HCT116 (cell line): ENCODE measurements at regions not wholly inside any gene's neighbourhood (a gene's known extent, or its start where the extent isn't known, plus 50 kb on each side); places are given as distances from the start of the nearest gene placed in this dataset.

Experiments
- ATAC-seq: fragments of 200-7000 bp; cut with Tn5 transposase; 2 replicates; pipeline ENCODE4 v1.9.1; 2020; ENCODE audit warnings: mild to moderate bottlenecking, moderate library complexity
- BruUV-seq: library from RNA; stranded (reverse); fragments of 400-500 nt; replicated peaks from 2 replicates; lab custom pipeline; 2021; lab: Mats Ljungman, UMichigan
- CTCF ChIA-PET: fragments of 300-600 bp; sonication (Branson Sonifier 250); formaldehyde crosslinking; loops from one replicate; lab custom pipeline; 2021; ENCODE audit warnings: antibody characterized with exemption; lab: Charles Lee
- POLR2A ChIA-PET: fragments of 300-600, 350-600 bp; sonication (Branson Sonifier 250); formaldehyde crosslinking; loops from one replicate; lab custom pipeline; 2021; ENCODE audit warnings: antibody characterized with exemption; lab: Charles Lee
- RAD21 ChIA-PET, 2 experiments: fragments of 300-600 bp; sonication (Branson Sonifier 250); formaldehyde crosslinking; loops; one replicate each; lab custom pipeline; 2023; ENCODE audit warnings: low total read pairs in 2 of 2; ENCODE audit not compliant: uncharacterized antibody in 2 of 2, unreplicated experiment in 2 of 2, low non-redundant PET in 1 of 2; lab: Charles Lee
- DNase-seq: peaks from one replicate; pipeline ENCODE4 v3.0.0-alpha.2; 2010; ENCODE audit warnings: low read depth, low spot score
- H2AFZ ChIP-seq: fragments of 200-600 bp; shearing (Covaris generic), sonication (generic); 2 replicates; pipeline ENCODE4 v1.6.1; 2017; ENCODE audit warnings: low read depth, mixed run types, mixed read lengths, antibody characterized with exemption, low read length; ENCODE audit not compliant: poor library complexity, severe bottlenecking
- H3K27ac ChIP-seq: 2 replicates; pipeline ENCODE4 v1.5.1; 2012; ENCODE audit warnings: low read depth, low read length
- H3K27me3 ChIP-seq: fragments of 200-600 bp; sonication (generic); 2 replicates; pipeline ENCODE4 v1.6.1; 2016; ENCODE audit warnings: mixed run types, low read length, mixed read lengths; ENCODE audit not compliant: insufficient read depth
- H3K36me3 ChIP-seq, 2 experiments: fragments of 200-500 bp in 1 of 2; fragments of 200-600 bp in 1 of 2; sonication (Bioruptor generic) in 1 of 2; sonication (generic) in 1 of 2; 2 replicates each; pipeline versions ENCODE4 v1.5.1 to v1.6.1; 2014 to 2016; ENCODE audit warnings: low read length in 2 of 2, inconsistent platforms in 1 of 2, mixed read lengths in 1 of 2, mixed run types in 1 of 2; ENCODE audit not compliant: insufficient read depth in 2 of 2, control insufficient read depth in 1 of 2
- H3K4me1 ChIP-seq, 2 experiments: fragments of 200-600 bp in 1 of 2; sonication (generic) in 1 of 2; 2 replicates each; pipeline versions ENCODE4 v1.5.1 to v1.6.1; 2012 to 2017; ENCODE audit warnings: low read length in 2 of 2, inconsistent platforms in 1 of 2, mild to moderate bottlenecking in 1 of 2, mixed read lengths in 1 of 2, mixed run types in 1 of 2, moderate library complexity in 1 of 2; ENCODE audit not compliant: insufficient read depth in 2 of 2, control insufficient read depth in 1 of 2
- H3K4me2 ChIP-seq: fragments of 200-600 bp; sonication (generic); 2 replicates; pipeline ENCODE4 v1.6.1; 2017; ENCODE audit warnings: mixed run types, low read length, mixed read lengths
- H3K4me3 ChIP-seq, 2 experiments: fragments of 200-600 bp in 1 of 2; sonication (generic) in 1 of 2; replicated peaks in 1 of 2; 2 replicates each; pipeline ENCODE4 v1.5.1; 2011 to 2016; ENCODE audit warnings: low read length in 2 of 2, control low read depth in 1 of 2, low read depth in 1 of 2, mild to moderate bottlenecking in 1 of 2, mixed read lengths in 1 of 2, mixed run types in 1 of 2
- H3K79me2 ChIP-seq: fragments of 200-600 bp; sonication (generic); 2 replicates; pipeline ENCODE4 v1.6.1; 2017; ENCODE audit warnings: mild to moderate bottlenecking, mixed run types, low read length, moderate library complexity, mixed read lengths; ENCODE audit not compliant: insufficient read depth
- H3K9ac ChIP-seq: fragments of 200-600 bp; sonication (generic); 2 replicates; pipeline ENCODE4 v1.6.1; 2016; ENCODE audit warnings: low read length, mixed read lengths
- H3K9me2 ChIP-seq: fragments of 200-600 bp; sonication (generic), shearing (Covaris generic); 2 replicates; pipeline ENCODE4 v1.6.1; 2017; ENCODE audit warnings: mixed run types, mild to moderate bottlenecking, moderate library complexity; ENCODE audit not compliant: insufficient read depth
- H3K9me3 ChIP-seq, 2 experiments: fragments of 200-500 bp in 1 of 2; fragments of 200-600 bp in 1 of 2; sonication (Bioruptor generic) in 1 of 2; sonication (generic) in 1 of 2; 2 replicates each; pipeline ENCODE4 v1.6.1; 2014 to 2017; ENCODE audit warnings: low read length in 2 of 2, mixed read lengths in 2 of 2, inconsistent platforms in 1 of 2, low read depth in 1 of 2, mild to moderate bottlenecking in 1 of 2, mixed run types in 1 of 2, moderate library complexity in 1 of 2; ENCODE audit not compliant: control insufficient read depth in 1 of 2, insufficient read depth in 1 of 2
- H4K20me1 ChIP-seq: fragments of 200-600 bp; sonication (generic), shearing (Covaris generic); 2 replicates; pipeline ENCODE4 v1.6.1; 2017; ENCODE audit warnings: mixed run types, mild to moderate bottlenecking, moderate library complexity; ENCODE audit not compliant: insufficient read depth
- ATF3 ChIP-seq: IDR thresholded peaks from 2 replicates; pipeline ENCODE4 v1.6.1; 2012
- CEBPB ChIP-seq: IDR thresholded peaks from 2 replicates; pipeline ENCODE4 v1.6.1; 2012; ENCODE audit warnings: low read depth
- ELF1 ChIP-seq: IDR thresholded peaks from 2 replicates; pipeline ENCODE4 v1.6.1; 2012; ENCODE audit warnings: low read depth, borderline replicate concordance
- EZH2phosphoT487 ChIP-seq: fragments of 200-600 bp; IDR thresholded peaks from 2 replicates; pipeline ENCODE4 v1.6.1; 2018; ENCODE audit warnings: antibody characterized with exemption, borderline replicate concordance
- FOSL1 ChIP-seq: IDR thresholded peaks from 2 replicates; pipeline ENCODE4 v1.6.1; 2012; ENCODE audit warnings: low read depth
- MAX ChIP-seq: IDR thresholded peaks from 2 replicates; pipeline ENCODE4 v1.6.1; 2012
- SP1 ChIP-seq: IDR thresholded peaks from 2 replicates; pipeline ENCODE4 v1.6.1; 2012; ENCODE audit warnings: low read depth
- TCF7L2 ChIP-seq: IDR thresholded peaks from 2 replicates; pipeline ENCODE4 v1.7.0; 2011; ENCODE audit warnings: borderline replicate concordance, inconsistent platforms; ENCODE audit not compliant: insufficient read depth, insufficient read length; ENCODE audit errors: extremely low read depth
- YY1 ChIP-seq: IDR thresholded peaks from 2 replicates; pipeline ENCODE4 v1.6.1; 2011; ENCODE audit warnings: low read length, low read depth, moderate library complexity, mild to moderate bottlenecking; ENCODE audit not compliant: insufficient replicate concordance; ENCODE audit errors: extremely low read depth
- ZFX ChIP-seq: fragments of 450-650 bp; IDR thresholded peaks from 2 replicates; pipeline ENCODE4 v1.6.1; 2017
- ZNF274 ChIP-seq: fragments of 200-500 bp; sonication (Bioruptor generic); IDR thresholded peaks from 2 replicates; pipeline ENCODE4 v1.6.1; 2014; ENCODE audit warnings: mild to moderate bottlenecking, low read depth, low read length, inconsistent platforms
- intact Hi-C: fragments of 100-400 bp; cut with micrococcal nuclease; formaldehyde crosslinking; loops from 2 replicates; pipeline ENCODE4 v1.10.0; 2022

GRCh38 chr4:162622664-162623063 is 458.9 kb upstream of the FSTL5 start:
- H3K4me2 ChIP-seq = no peak overlapping the region
- H3K79me2 ChIP-seq = no peaks in the 10 kb centered on the region
- CTCF ChIA-PET = no interaction called here
- intact Hi-C loops = no loop called here
- H3K9me3 ChIP-seq = no peaks in the 10 kb centered on the region
- H3K9ac ChIP-seq = no peak overlapping the region
- no peak overlapping the region for H3K4me3 ChIP-seq
- POLR2A ChIA-PET = no interaction called here
- H3K4me1 ChIP-seq = no peaks in the 10 kb centered on the region
- no peaks in the 10 kb centered on the region for H3K27me3 ChIP-seq
- no TSS peak for BruUV-seq
- TF ChIP-seq SP1 = no peak
- TF ChIP-seq EZH2phosphoT487 = no peak
- TF ChIP-seq TCF7L2 = no peak
- no peak for TF ChIP-seq ZFX
- TF ChIP-seq FOSL1 = no peak
- TF ChIP-seq YY1 = no peak
- TF ChIP-seq ZNF274 = no peak
- TF ChIP-seq MAX = no peak
- H3K36me3 ChIP-seq = no peaks in the 10 kb centered on the region
- H2AFZ ChIP-seq = no peak overlapping the region
- DNase-seq = no peak
- no peaks in the 10 kb centered on the region for H4K20me1 ChIP-seq
- no peaks in the 10 kb centered on the region for H3K9me2 ChIP-seq
- no peak overlapping the region for H3K27ac ChIP-seq
- ATAC-seq = no peak
- RAD21 ChIA-PET = no interaction called here

GRCh38 chr4:162610116-162610515 is 446.3 kb upstream of the FSTL5 start:
- Histone ChIP-seq H3K9me3 (no peaks in the 10 kb centered on the region), H3K4me3 (no peak overlapping the region), H3K4me1 (no peaks in the 10 kb centered on the region), H3K4me2 (no peak overlapping the region), H3K36me3 (no peaks in the 10 kb centered on the region), H3K9me2 (no peaks in the 10 kb centered on the region), H3K9ac (no peak overlapping the region), H3K79me2 (no peaks in the 10 kb centered on the region), H4K20me1 (no peaks in the 10 kb centered on the region), H2AFZ (no peak overlapping the region), H3K27me3 (no peaks in the 10 kb centered on the region), H3K27ac (no peak overlapping the region)
- no peak for DNase-seq
- no TSS peak for BruUV-seq
- ChIA-PET CTCF (no interaction called here), RAD21 (no interaction called here), POLR2A (no interaction called here)
- TF ChIP-seq ELF1 (no peak), ATF3 (no peak), CEBPB (no peak)
- intact Hi-C loops = no loop called here
- no peak for ATAC-seq
